ENCODE measurements at regions not wholly inside any gene's neighbourhood (a gene's known extent, or its start where the extent isn't known, plus 50 kb on each side); places are given as distances from the start of the nearest gene placed in this dataset.

DNA sequence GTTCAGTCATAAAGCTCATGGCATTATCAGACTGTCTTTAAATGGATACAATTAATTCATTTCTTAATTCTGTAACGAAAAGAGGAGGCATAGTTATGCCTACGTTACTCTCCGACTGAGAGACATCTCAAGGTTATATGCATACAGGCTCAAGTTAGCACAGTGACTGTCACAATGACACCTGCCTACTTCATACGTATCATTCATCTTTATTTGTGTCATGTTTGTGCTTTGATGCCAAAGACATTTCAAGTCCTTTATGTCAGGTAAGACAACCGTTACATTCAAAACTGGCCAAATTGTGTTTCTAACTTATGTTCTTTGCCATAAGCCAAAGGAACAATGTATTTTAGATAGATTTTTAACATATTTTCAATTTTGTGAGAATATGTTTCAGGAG lies 328.8 kb upstream of the NRG3 start:
- no peak for TF ChIP-seq CTCF (IDR thresholded peaks at IDR 0.05)
- TF ChIP-seq EP300 (IDR thresholded peaks at IDR 0.05): no peak
